Glutamatergic neuron (in vitro differentiated cells): ENCODE measurements at regions not wholly inside any gene's neighbourhood (a gene's known extent, or its start where the extent isn't known, plus 50 kb on each side); places are given as distances from the start of the nearest gene placed in this dataset.

Experiments
- DNase-seq: peaks from one replicate; pipeline ENCODE4 v3.0.0; 2022
- H3K27ac Mint-ChIP-seq: one replicate; pipeline ENCODE4 v1.8.0; 2020; ENCODE audit warnings: mild to moderate bottlenecking, mixed read lengths, inconsistent platforms; ENCODE audit not compliant: unreplicated experiment
- H3K27me3 Mint-ChIP-seq: one replicate; pipeline ENCODE4 v1.8.0; 2020; ENCODE audit warnings: mild to moderate bottlenecking, moderate library complexity, mixed read lengths, inconsistent platforms; ENCODE audit not compliant: unreplicated experiment
- H3K36me3 Mint-ChIP-seq: one replicate; pipeline ENCODE4 v1.8.0; 2020; ENCODE audit warnings: mild to moderate bottlenecking, mixed read lengths, inconsistent platforms; ENCODE audit not compliant: unreplicated experiment
- H3K4me1 Mint-ChIP-seq: one replicate; pipeline ENCODE4 v1.8.0; 2020; ENCODE audit warnings: mild to moderate bottlenecking, low read depth, mixed read lengths, inconsistent platforms; ENCODE audit not compliant: unreplicated experiment
- H3K4me3 Mint-ChIP-seq: one replicate; pipeline ENCODE4 v1.8.0; 2020; ENCODE audit warnings: mild to moderate bottlenecking, mixed read lengths, inconsistent platforms; ENCODE audit not compliant: unreplicated experiment
- H3K9me3 Mint-ChIP-seq: one replicate; pipeline ENCODE4 v1.8.0; 2020; ENCODE audit warnings: mild to moderate bottlenecking, moderate library complexity, mixed read lengths, inconsistent platforms; ENCODE audit not compliant: unreplicated experiment
- CTCF ChIP-seq: fragments of 200-600 bp; sonication (generic); IDR thresholded peaks from one replicate; pipeline ENCODE4 v1.5.0; 2021; ENCODE audit not compliant: partially characterized antibody, unreplicated experiment

DNA sequence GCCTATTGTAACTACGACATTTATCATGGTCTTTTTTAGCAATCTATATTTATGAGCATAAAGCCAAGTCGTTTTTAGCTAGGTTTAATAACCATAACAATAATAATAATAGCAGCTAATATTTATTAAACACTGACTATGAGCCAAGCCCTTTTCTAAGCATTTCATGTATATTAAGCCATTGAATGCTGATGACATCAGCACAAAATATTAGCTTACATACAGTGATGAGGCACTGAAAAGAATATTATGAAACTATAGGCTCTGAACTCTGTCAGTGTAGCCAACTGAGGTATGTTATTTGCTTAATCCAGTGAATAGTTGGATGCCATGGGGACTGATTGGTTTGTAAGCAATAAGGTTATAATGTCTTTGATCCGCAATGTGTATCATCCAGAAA is 235.2 kb downstream of the NDFIP2 start:
- no peaks in the 10 kb centered on the region for H3K4me1 Mint-ChIP-seq
- no peak overlapping the region for H3K27ac Mint-ChIP-seq
- DNase-seq: no peak

DNA sequence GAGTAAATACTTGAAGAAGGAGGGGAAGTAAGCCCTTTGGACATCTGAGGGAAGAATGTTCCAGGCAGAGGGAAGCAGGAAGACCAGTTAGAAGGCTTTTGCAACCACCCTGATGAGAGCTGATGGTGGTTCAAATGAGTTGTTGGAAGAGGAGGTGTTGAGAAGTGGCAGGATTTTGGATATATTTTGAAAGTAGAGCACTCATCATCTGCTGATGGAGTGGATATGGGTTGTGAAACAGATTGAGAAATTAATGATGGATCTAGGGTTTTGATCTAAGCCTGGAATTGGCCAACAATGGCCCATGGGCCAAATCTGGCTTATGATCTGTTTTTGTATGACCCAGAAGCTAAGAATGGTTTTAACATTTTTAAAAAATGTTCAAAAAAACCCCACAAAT is 230.7 kb downstream of the NDFIP2 start:
- H3K9me3 Mint-ChIP-seq: no peaks in the 10 kb centered on the region
- peaks cover 8% of the 10 kb centered on the region for H3K4me1 Mint-ChIP-seq
- no peaks in the 10 kb centered on the region for H3K27me3 Mint-ChIP-seq
- H3K4me3 Mint-ChIP-seq: no peak overlapping the region
- DNase-seq: no peak
- no peak for TF ChIP-seq CTCF
- H3K27ac Mint-ChIP-seq: no peak overlapping the region
- H3K36me3 Mint-ChIP-seq: no peaks in the 10 kb centered on the region

More for the DNA sequence above, 235.2 kb downstream of the NDFIP2 start:
- Mint-ChIP-seq H3K27me3 (no peaks in the 10 kb centered on the region), H3K4me3 (no peak overlapping the region), H3K36me3 (no peaks in the 10 kb centered on the region), H3K9me3 (no peaks in the 10 kb centered on the region)
- TF ChIP-seq CTCF: no peak

DNA sequence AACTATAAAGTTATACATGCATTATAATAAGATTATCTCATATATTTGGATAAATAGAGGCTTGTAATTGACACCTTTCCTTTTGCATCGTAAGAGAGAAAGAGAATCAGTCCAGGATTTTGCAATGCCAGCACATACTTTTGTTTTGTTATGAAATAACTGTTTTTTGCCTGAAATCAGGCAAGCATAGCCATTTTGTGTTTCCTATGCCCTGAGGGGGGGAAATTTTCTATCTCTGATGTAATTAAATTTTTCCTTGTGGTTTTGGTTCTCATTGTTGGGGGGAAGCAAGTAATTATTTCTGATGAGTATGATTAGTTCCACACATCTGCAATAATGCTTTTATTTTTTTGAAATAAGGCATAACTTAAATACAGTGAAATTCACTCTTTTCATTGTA is 229.4 kb downstream of the NDFIP2 start:
- H3K4me3 Mint-ChIP-seq: no peak overlapping the region
- H3K36me3 Mint-ChIP-seq: no peaks in the 10 kb centered on the region
- peaks cover 8% of the 10 kb centered on the region for H3K4me1 Mint-ChIP-seq
- no peaks in the 10 kb centered on the region for H3K27me3 Mint-ChIP-seq
- no peak overlapping the region for H3K27ac Mint-ChIP-seq
- H3K9me3 Mint-ChIP-seq: no peaks in the 10 kb centered on the region
- TF ChIP-seq CTCF: no peak
- no peak for DNase-seq

GRCh38 chr13:79709471-79709870 is 228.5 kb downstream of the NDFIP2 start:
- Mint-ChIP-seq H3K36me3 (no peaks in the 10 kb centered on the region), H3K27me3 (no peaks in the 10 kb centered on the region)

DNA sequence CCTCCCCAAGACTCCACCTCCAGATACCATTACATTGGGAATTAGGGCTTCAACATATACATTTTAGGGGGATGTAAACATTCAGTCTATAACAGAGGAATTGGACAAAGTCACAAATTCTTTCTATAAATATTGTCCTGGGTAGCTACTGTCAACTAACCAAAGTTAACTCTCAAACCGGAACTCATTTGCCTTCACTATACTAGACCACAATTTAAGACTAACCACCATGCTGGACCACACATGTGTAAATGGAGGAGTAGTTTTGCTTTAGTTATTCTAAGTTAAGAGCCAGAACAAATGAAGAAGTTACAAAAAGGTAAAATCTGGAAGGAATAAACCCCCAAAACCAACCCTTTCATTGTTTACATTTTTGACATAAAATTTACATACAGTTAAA is 222.8 kb downstream of the NDFIP2 start:
- H3K4me1 Mint-ChIP-seq: peaks cover 10% of the 10 kb centered on the region
- H3K36me3 Mint-ChIP-seq: no peaks in the 10 kb centered on the region
- H3K4me3 Mint-ChIP-seq: no peak overlapping the region
- no peaks in the 10 kb centered on the region for H3K27me3 Mint-ChIP-seq
- no peaks in the 10 kb centered on the region for H3K9me3 Mint-ChIP-seq
- DNase-seq: no peak
- no peak for TF ChIP-seq CTCF
- H3K27ac Mint-ChIP-seq: peak overlapping the region; percentile 31

More at GRCh38 chr13:79709471-79709870, 228.5 kb downstream of the NDFIP2 start:
- Mint-ChIP-seq H3K4me1 (peaks cover 8% of the 10 kb centered on the region), H3K9me3 (no peaks in the 10 kb centered on the region), H3K4me3 (no peak overlapping the region), H3K27ac (no peak overlapping the region)
- DNase-seq: no peak
- TF ChIP-seq CTCF: no peak
